ENCODE measurements at regions not wholly inside any gene's neighbourhood (a gene's known extent, or its start where the extent isn't known, plus 50 kb on each side); places are given as distances from the start of the nearest gene placed in this dataset.

GRCh38 chr7:121753944-121754343, 119.0 kb upstream of the PTPRZ1 start:
- TF ChIP-seq POLR2A (IDR thresholded peaks at IDR 0.05), result no peak
- TF ChIP-seq CTCF (IDR thresholded peaks at IDR 0.05), result no peak
